ENCODE measurements at regions not wholly inside any gene's neighbourhood (a gene's known extent, or its start where the extent isn't known, plus 50 kb on each side); places are given as distances from the start of the nearest gene placed in this dataset.
"Not testable (repeated sequence)": the region's sequence is repeated elsewhere in the genome, so short reads cannot be mapped to it uniquely, and the experiment has no call there.

DNA sequence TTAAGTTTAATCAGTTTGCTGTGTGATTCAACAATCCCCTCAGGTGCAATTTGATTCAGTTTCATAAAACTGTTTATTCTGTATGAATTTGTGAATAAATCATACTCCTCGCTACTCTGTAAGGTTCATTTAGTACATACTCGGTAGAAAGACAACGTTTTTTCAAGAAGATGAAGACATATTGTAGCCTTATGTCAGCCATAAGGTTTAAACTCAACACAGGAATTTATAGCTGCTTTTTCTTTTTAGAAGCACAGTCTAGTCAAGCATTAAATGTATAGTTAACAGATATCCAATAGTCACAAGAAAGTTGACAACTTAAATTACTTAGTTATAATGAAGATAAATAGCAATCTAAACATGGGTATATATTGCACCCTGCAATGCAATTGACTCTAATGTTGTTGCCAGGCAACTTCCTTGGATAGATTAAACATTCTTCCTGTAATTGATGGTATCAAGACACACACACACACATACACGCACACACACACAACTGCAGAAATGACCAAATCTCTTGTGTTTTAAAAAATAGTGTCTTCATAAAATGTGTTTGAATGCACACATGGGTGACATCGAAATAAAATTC, 151.5 kb upstream of the MGAT4C start:
- no peak for DNase-seq (ENCODE audit: low spot score)

- no peak for DNase-seq (ENCODE audit: low spot score)
Measured at GRCh38 chr12:86389949-86390348, 133.8 kb upstream of the MGAT4C start.

DNA sequence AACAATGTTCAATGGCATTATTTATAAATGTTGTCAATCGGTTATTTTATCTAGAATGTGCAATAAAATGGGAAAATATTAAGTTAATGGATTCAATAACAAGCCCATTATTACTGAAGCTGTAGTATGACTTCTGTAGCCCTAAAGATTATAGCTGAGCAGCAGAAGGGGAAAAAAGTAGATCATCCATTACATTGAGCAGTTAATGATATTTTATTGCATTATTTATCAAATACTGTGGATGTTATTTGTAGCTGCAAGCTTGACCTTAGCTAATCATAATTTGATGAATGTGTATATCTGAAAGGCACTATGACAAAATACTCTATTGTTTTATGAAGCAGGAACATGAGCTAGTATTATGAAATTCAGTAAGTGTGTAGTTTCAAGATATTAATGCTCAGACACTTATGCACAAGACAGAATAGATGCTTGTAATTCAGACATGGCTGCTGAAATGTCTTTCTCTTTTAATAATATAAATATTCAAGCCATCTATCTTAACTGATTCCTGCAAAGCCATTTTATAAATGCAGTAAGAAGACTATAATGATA, 131.5 kb upstream of the MGAT4C start:
- DNase-seq (ENCODE audit: low spot score): no peak

- DNase-seq (ENCODE audit: low spot score): not testable (repeated sequence)
Measured at GRCh38 chr12:86383759-86384158, 127.6 kb upstream of the MGAT4C start.

DNA sequence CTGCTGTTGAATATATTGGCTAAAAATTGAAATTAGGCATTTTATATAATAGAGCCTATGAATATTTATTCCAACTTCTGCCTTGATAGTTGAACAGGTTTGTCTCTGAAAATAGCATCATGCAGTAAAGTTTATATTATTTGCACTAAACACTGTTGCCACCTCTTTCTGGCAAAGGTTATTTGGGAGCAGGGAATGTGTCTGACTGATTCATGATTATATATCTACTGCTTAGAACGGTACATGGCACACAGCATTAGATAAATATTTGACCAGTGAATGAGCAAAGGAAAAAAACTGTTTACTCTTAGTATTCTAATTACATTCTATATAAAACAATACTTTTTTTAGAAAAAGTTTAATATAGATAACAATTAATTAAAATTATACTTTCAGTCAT, 123.1 kb upstream of the MGAT4C start:
- DNase-seq (ENCODE audit: low spot score): no peak

DNA sequence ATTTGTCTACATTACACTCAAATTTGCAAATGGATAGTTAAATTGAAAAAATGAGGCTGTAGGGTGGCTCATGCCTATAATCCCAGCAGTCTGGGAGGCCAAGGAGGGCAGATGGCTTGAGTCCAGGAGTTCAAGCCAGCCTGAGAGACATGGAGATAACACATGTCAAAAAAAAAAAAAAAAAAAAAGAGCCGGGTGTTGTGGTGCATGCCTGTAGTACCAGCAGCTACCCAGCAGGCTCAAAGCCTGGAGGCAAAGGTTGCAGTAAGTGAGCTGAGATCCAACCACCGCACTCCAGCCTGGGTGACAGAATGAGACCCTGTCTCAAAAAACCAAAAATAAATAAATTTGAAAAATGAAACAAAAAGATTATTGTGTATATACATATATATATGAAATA, 119.9 kb upstream of the MGAT4C start:
- no peak for DNase-seq (ENCODE audit: low spot score)

DNA sequence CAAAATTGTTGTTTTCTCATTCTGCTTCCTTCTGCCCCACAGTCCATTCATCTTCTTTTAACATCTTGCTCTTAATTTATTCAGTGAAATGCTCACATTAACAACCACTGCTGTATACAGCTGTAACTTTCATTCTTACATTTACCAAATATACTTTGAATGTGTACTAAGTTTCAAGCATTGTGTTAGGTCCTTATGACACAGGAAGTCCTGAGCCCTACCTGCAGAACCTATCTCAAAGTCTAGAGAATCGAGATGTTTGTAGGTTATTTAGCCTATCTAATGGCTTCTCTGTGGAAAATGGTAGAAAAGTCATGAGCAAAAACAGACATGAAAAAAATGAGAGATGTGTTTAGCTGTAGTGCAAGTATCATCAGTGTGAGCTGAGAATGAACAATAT, 117.6 kb upstream of the MGAT4C start:
- no peak for DNase-seq (ENCODE audit: low spot score)

DNA sequence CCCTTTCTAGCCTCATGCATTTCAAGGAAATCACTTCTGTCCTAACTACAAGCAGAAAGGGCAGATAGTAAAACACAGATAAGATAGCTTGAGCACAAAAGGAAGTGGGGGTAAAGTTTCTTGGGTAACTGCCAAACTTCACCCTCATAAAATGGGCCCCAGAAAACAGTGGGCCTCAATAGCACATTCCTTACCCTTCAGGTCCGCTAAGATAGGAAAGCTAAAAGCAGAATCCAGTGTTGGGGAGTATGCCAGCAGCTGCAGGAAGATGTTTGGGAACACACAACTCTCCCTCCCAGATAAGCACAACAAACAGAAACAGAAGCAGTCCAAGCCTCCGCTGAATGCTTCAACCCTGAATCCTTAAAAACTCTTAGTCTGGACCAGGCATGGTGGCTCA, 110.9 kb upstream of the MGAT4C start:
- no peak for DNase-seq (ENCODE audit: low spot score)

DNA sequence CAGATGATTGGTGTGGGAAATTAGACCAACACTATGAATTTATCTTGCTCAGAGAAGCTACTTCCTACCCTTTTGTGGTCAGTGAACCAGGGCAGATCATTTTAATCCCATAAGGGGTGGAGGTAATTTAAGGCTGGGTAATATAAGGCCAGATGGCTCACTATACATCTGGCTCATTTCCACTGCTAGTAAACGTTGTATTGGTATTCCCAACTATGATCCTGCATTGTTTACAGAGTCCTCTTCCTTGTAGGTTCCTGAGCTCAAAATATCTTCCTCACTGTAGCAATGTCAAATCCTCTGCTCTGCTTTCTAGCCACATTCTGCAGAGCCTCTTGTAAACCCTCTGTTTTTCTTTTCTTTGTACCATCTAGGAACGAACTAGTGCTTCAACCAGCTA, 93.0 kb upstream of the MGAT4C start:
- no peak for DNase-seq (ENCODE audit: low spot score)

- DNase-seq (ENCODE audit: low spot score): no peak
Measured at GRCh38 chr12:86333955-86334522, 77.8 kb upstream of the MGAT4C start.

GRCh38 chr12:86331457-86331856, 75.3 kb upstream of the MGAT4C start:
- no peak for DNase-seq (ENCODE audit: low spot score)

GRCh38 chr12:86331012-86331411, 74.8 kb upstream of the MGAT4C start:
- no peak for DNase-seq (ENCODE audit: low spot score)

- no peak for DNase-seq (ENCODE audit: low spot score)
Measured at GRCh38 chr12:86312232-86312631, 56.0 kb upstream of the MGAT4C start.
